Upper lobe of left lung (tissue), 6 donors: ENCODE measurements at regions not wholly inside any gene's neighbourhood (a gene's known extent, or its start where the extent isn't known, plus 50 kb on each side); places are given as distances from the start of the nearest gene placed in this dataset.

ENCODE experiments used
- ATAC-seq, 2 donors: fragments of 200-7000 bp; cut with Tn5 transposase; one replicate each; pipeline ENCODE4 v1.9.1; 2022; ENCODE audit warnings: mild to moderate bottlenecking in 2 of 2, moderate library complexity in 2 of 2; ENCODE audit not compliant: low FRiP score in 2 of 2
- DNase-seq, 2 donors: peaks; one replicate each; pipeline ENCODE4 v3.0.0-alpha.2; 2019 to 2020
- H3K27ac ChIP-seq, 4 donors: fragments of 200-600 bp; sonication (generic); one replicate each; pipeline ENCODE4 v1.5.1; 2016 to 2019
- H3K27me3 ChIP-seq, 4 donors: fragments of 200-600 bp; sonication (generic); one replicate each; pipeline ENCODE4 v1.5.1; 2017 to 2019
- H3K36me3 ChIP-seq, 4 donors: fragments of 200-600 bp; sonication (generic); one replicate each; pipeline ENCODE4 v1.5.1; 2016 to 2019
- H3K4me1 ChIP-seq, 4 donors: fragments of 200-600 bp; sonication (generic); one replicate each; pipeline ENCODE4 v1.5.1; 2018 to 2019
- H3K4me3 ChIP-seq, 4 donors: fragments of 200-600 bp; sonication (generic); one replicate each; pipeline ENCODE4 v1.5.1; 2017 to 2019; ENCODE audit warnings: mild to moderate bottlenecking in 2 of 4, moderate library complexity in 1 of 4
- H3K9me3 ChIP-seq, 4 donors: fragments of 200-600 bp; sonication (generic); one replicate each; pipeline ENCODE4 v1.5.1; 2018 to 2019
- CTCF ChIP-seq, 6 experiments: fragments of 450-650 bp in 4 of 6; fragments of 200-600 bp in 2 of 6; sonication (generic) in 2 of 6; IDR thresholded peaks; one replicate each; pipeline ENCODE4 v1.5.1; 2016 to 2019; ENCODE audit warnings: antibody characterized with exemption in 6 of 6
- EP300 ChIP-seq, 4 donors: sonication (generic); formaldehyde crosslinking; IDR thresholded peaks; one replicate each; pipeline ENCODE4 v1.5.1; 2017; ENCODE audit warnings: antibody characterized with exemption in 4 of 4, control low read depth in 2 of 4
- POLR2A ChIP-seq, 4 donors: fragments of 450-650 bp; IDR thresholded peaks; one replicate each; pipeline ENCODE4 v1.5.1; 2016 to 2017; ENCODE audit warnings: antibody characterized with exemption in 4 of 4, mild to moderate bottlenecking in 2 of 4
- POLR2AphosphoS5 ChIP-seq, 2 donors: sonication (generic); formaldehyde crosslinking; IDR thresholded peaks; one replicate each; pipeline ENCODE4 v1.5.1; 2017; ENCODE audit warnings: antibody characterized with exemption in 2 of 2
- WGBS, 2 donors: methylation state at CpG; one replicate each; pipeline ENCODE4 v1.1.5; 2017 to 2018; 5-methylcytosine and 5-hydroxymethylcytosine counted together
- donor health status: DM: no; HTN: no; CAD: no; lungs with moderate emphysema.
- donor health status: DM: no; HTN: yes; CAD: no; lungs with severe emphysema.

- Histone ChIP-seq H3K36me3 (no peaks in the 10 kb centered on the region), H3K27ac (no peak overlapping the region), H3K27me3 (no peaks in the 10 kb centered on the region), H3K4me3 (no peak overlapping the region), H3K4me1 (no peaks in the 10 kb centered on the region), H3K9me3 (no peaks in the 10 kb centered on the region)
- ATAC-seq (no peak), DNase-seq (no peak)
- 69 to 83% methylated on average over 3 of the region's 3 CpGs for WGBS, 2 donors
- TF ChIP-seq EP300 (IDR thresholded peaks at IDR 0.05) (no peak), CTCF (IDR thresholded peaks at IDR 0.05) (no peak), POLR2AphosphoS5 (IDR thresholded peaks at IDR 0.05) (no peak), POLR2A (IDR thresholded peaks at IDR 0.05) (no peak)
These were observed 50.1 kb upstream of the SYTL5 start for GRCh38 chrX:37956223-37956622.
